ENCODE measurements at regions not wholly inside any gene's neighbourhood (a gene's known extent, or its start where the extent isn't known, plus 50 kb on each side); places are given as distances from the start of the nearest gene placed in this dataset.

DNA sequence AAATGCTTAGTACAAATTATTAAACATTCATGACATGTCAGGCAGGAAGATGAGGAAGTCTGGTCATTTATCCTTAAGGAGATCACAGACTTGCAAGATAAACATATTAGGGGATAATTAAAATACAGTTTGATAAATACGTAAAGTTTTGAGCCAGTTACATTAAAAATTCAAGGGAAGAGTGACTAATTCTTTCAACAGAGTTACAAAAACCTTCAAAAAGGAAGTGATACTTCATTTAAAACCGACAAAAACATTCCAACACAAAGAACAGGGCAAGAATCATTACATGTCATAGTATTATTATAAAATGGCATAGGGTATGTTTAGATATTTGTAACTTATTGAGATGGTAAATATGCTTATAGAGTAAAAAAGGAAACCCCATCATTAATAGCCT lies 636.0 kb downstream of the NR4A2 start:
- Mint-ChIP-seq H3K9me3 (no peaks in the 10 kb centered on the region), H3K4me1 (peaks cover 4% of the 10 kb centered on the region), H3K27ac (no peak overlapping the region), H3K4me3 (no peak overlapping the region), H3K27me3 (ENCODE audit: insufficient read depth) (no peaks in the 10 kb centered on the region), H3K36me3 (ENCODE audit: low read depth) (no peaks in the 10 kb centered on the region)
- DNase-seq, result no peak
- Histone ChIP-seq H3K36me3 (ENCODE audit: control insufficient read depth, insufficient read depth, low read length) (no peaks in the 10 kb centered on the region), H3K4me3 (ENCODE audit: low read length) (no peak overlapping the region), H3K27me3 (ENCODE audit: control insufficient read depth, insufficient read depth, low read length, poor library complexity, severe bottlenecking) (no peaks in the 10 kb centered on the region), H3K4me1 (ENCODE audit: control insufficient read depth, insufficient read depth, low read length) (peaks cover 4% of the 10 kb centered on the region), H3K9me3 (ENCODE audit: control insufficient read depth, low read length) (no peaks in the 10 kb centered on the region), H3K9ac (ENCODE audit: extremely low read depth, low read length, poor library complexity, severe bottlenecking) (no peak overlapping the region), H3K27ac (ENCODE audit: low read depth, low read length) (no peak overlapping the region)
- no peak for TF ChIP-seq CTCF (conservative IDR thresholded peaks at IDR 0.05)
- WGBS, 2 experiments (ENCODE audit: insufficient coverage in 1 of 2, insufficient read length in 1 of 2), result 100% methylated on average over 1 of the region's 2 CpGs; no CpG with 5 or more reads in 1 of the 2 experiments

GRCh38 chr2:155695505-155695904 lies 637.0 kb downstream of the NR4A2 start:
- Histone ChIP-seq H3K4me3 (ENCODE audit: low read length) (no peak overlapping the region), H3K9me3 (ENCODE audit: control insufficient read depth, low read length) (no peaks in the 10 kb centered on the region), H3K36me3 (ENCODE audit: control insufficient read depth, insufficient read depth, low read length) (no peaks in the 10 kb centered on the region), H3K4me1 (ENCODE audit: control insufficient read depth, insufficient read depth, low read length) (peaks cover 4% of the 10 kb centered on the region), H3K9ac (ENCODE audit: extremely low read depth, low read length, poor library complexity, severe bottlenecking) (no peak overlapping the region), H3K27me3 (ENCODE audit: control insufficient read depth, insufficient read depth, low read length, poor library complexity, severe bottlenecking) (no peaks in the 10 kb centered on the region), H3K27ac (ENCODE audit: low read depth, low read length) (no peak overlapping the region)
- Mint-ChIP-seq H3K4me3 (no peak overlapping the region), H3K27me3 (ENCODE audit: insufficient read depth) (no peaks in the 10 kb centered on the region), H3K4me1 (peaks cover 4% of the 10 kb centered on the region), H3K27ac (no peak overlapping the region), H3K9me3 (no peaks in the 10 kb centered on the region), H3K36me3 (ENCODE audit: low read depth) (no peaks in the 10 kb centered on the region)
- no peak for TF ChIP-seq CTCF (conservative IDR thresholded peaks at IDR 0.05)
- WGBS, 2 experiments (ENCODE audit: insufficient coverage in 1 of 2, insufficient read length in 1 of 2), result 89 to 100% methylated on average over 1 to 2 of the region's 2 CpGs
- no peak for DNase-seq

GRCh38 chr2:155692856-155693255 lies 639.7 kb downstream of the NR4A2 start:
- H3K27ac ChIP-seq (ENCODE audit: low read depth, low read length), result no peak overlapping the region
- H3K36me3 Mint-ChIP-seq (ENCODE audit: low read depth), result no peaks in the 10 kb centered on the region
- H3K4me3 Mint-ChIP-seq, result no peak overlapping the region
- H3K36me3 ChIP-seq (ENCODE audit: control insufficient read depth, insufficient read depth, low read length), result no peaks in the 10 kb centered on the region
- H3K9me3 Mint-ChIP-seq, result no peaks in the 10 kb centered on the region
- no peaks in the 10 kb centered on the region for H3K27me3 ChIP-seq (ENCODE audit: control insufficient read depth, insufficient read depth, low read length, poor library complexity, severe bottlenecking)
- peaks cover 4% of the 10 kb centered on the region for H3K4me1 ChIP-seq (ENCODE audit: control insufficient read depth, insufficient read depth, low read length)
- H3K4me1 Mint-ChIP-seq, result peaks cover 4% of the 10 kb centered on the region
- H3K27ac Mint-ChIP-seq, result no peak overlapping the region
- H3K27me3 Mint-ChIP-seq (ENCODE audit: insufficient read depth), result no peaks in the 10 kb centered on the region
- H3K4me3 ChIP-seq (ENCODE audit: low read length), result no peak overlapping the region
- TF ChIP-seq CTCF (conservative IDR thresholded peaks at IDR 0.05), result no peak
- DNase-seq, result no peak
- H3K9ac ChIP-seq (ENCODE audit: extremely low read depth, low read length, poor library complexity, severe bottlenecking), result no peak overlapping the region
- H3K9me3 ChIP-seq (ENCODE audit: control insufficient read depth, low read length), result no peaks in the 10 kb centered on the region

Measured in endodermal cell (in vitro differentiated cells).